HEK293 (cell line): ENCODE measurements at regions not wholly inside any gene's neighbourhood (a gene's known extent, or its start where the extent isn't known, plus 50 kb on each side); places are given as distances from the start of the nearest gene placed in this dataset.

ENCODE experiments used
- CTCF ChIA-PET: fragments of 350-600 bp; formaldehyde crosslinking; extraction: SDS; loops from one replicate; lab custom pipeline; 2021; ENCODE audit warnings: antibody characterized with exemption; lab: Yijun Ruan, JAX
- POLR2A ChIA-PET: fragments of 300-600 bp; formaldehyde crosslinking; extraction: SDS; loops from one replicate; lab custom pipeline; 2020; ENCODE audit warnings: antibody characterized with exemption, inconsistent platforms; lab: Yijun Ruan, JAX
- H3K27ac ChIP-seq: fragments of 200-500 bp; sonication (Bioruptor generic); 2 replicates; pipeline ENCODE4 v1.5.1; 2014; ENCODE audit warnings: low read depth, low read length, control low read depth, inconsistent platforms; ENCODE audit errors: extremely low read depth
- H3K36me3 ChIP-seq, 2 experiments: fragments of 200-500 bp in 1 of 2; sonication (Bioruptor generic) in 1 of 2; 1 replicate in 1 of 2; 2 replicates in 1 of 2; pipeline ENCODE4 v1.5.1; 2014 to 2017; ENCODE audit warnings: inconsistent platforms in 2 of 2, low read length in 2 of 2; ENCODE audit not compliant: control insufficient read depth in 2 of 2, insufficient read depth in 1 of 2
- H3K4me1 ChIP-seq: fragments of 200-500 bp; sonication (Bioruptor generic); 2 replicates; pipeline ENCODE4 v1.5.1; 2014; ENCODE audit warnings: mild to moderate bottlenecking, low read length, inconsistent platforms; ENCODE audit not compliant: control insufficient read depth, insufficient read depth
- H3K4me3 ChIP-seq: 2 replicates; pipeline ENCODE4 v1.5.1; 2011; ENCODE audit warnings: low read depth, mild to moderate bottlenecking, control low read depth, low read length, moderate library complexity
- H3K9me3 ChIP-seq: fragments of 200-500 bp; sonication (Bioruptor generic); 2 replicates; pipeline ENCODE4 v1.5.1; 2014; ENCODE audit warnings: low read depth, low read length, inconsistent platforms; ENCODE audit not compliant: control insufficient read depth, insufficient read depth
- KLF1 ChIP-seq: fragments of 450-650 bp; formaldehyde crosslinking; IDR thresholded peaks from 2 replicates; pipeline ENCODE4 v1.5.1; 2016; ENCODE audit warnings: missing biosample characterization, missing genetic modification characterization
- KLF10 ChIP-seq: fragments of 450-650 bp; IDR thresholded peaks from 2 replicates; pipeline ENCODE4 v1.5.1; 2018; ENCODE audit warnings: missing biosample characterization, mild to moderate bottlenecking, missing genetic modification characterization
- SETDB1 ChIP-seq: IDR thresholded peaks from one replicate; pipeline ENCODE4 v1.6.1; 2017; ENCODE audit warnings: mild to moderate bottlenecking, low read length, moderate library complexity, mixed read lengths; ENCODE audit not compliant: insufficient read length
- YY2 ChIP-seq: fragments of 450-650 bp; formaldehyde crosslinking; IDR thresholded peaks from 2 replicates; pipeline ENCODE4 v1.5.1; 2016; ENCODE audit warnings: missing biosample characterization, missing genetic modification characterization
- ZBTB49 ChIP-seq: fragments of 450-650 bp; formaldehyde crosslinking; IDR thresholded peaks from 2 replicates; pipeline ENCODE4 v1.5.1; 2016; ENCODE audit warnings: missing biosample characterization, missing genetic modification characterization, low read depth
- ZNF184 ChIP-seq: fragments of 450-650 bp; IDR thresholded peaks from 2 replicates; pipeline ENCODE4 v1.5.1; 2018; ENCODE audit warnings: missing biosample characterization, mild to moderate bottlenecking, missing genetic modification characterization
- ZNF398 ChIP-seq: fragments of 450-650 bp; formaldehyde crosslinking; IDR thresholded peaks from 2 replicates; pipeline ENCODE4 v1.5.1; 2017; ENCODE audit warnings: missing biosample characterization, missing genetic modification characterization
- ZNF416 ChIP-seq: fragments of 450-650 bp; formaldehyde crosslinking; IDR thresholded peaks from 2 replicates; pipeline ENCODE4 v1.5.1; 2016; ENCODE audit warnings: missing biosample characterization, missing genetic modification characterization
- ZNF426 ChIP-seq: fragments of 450-650 bp; formaldehyde crosslinking; IDR thresholded peaks from 2 replicates; pipeline ENCODE4 v1.5.1; 2017; ENCODE audit warnings: missing biosample characterization, missing genetic modification characterization, mild to moderate bottlenecking, inconsistent platforms, moderate library complexity
- ZNF518A ChIP-seq: fragments of 450-650 bp; formaldehyde crosslinking; conservative IDR thresholded peaks from 2 replicates; pipeline ENCODE4 v1.5.1; 2016; ENCODE audit warnings: low read depth, missing biosample characterization, missing genetic modification characterization
- ZNF529 ChIP-seq: fragments of 450-650 bp; formaldehyde crosslinking; IDR thresholded peaks from 2 replicates; pipeline ENCODE4 v1.5.1; 2017; ENCODE audit warnings: missing genetic modification characterization, missing biosample characterization; ENCODE audit not compliant: insufficient replicate concordance
- ZNF558 ChIP-seq: fragments of 450-650 bp; formaldehyde crosslinking; IDR thresholded peaks from 2 replicates; pipeline ENCODE4 v1.5.1; 2016; ENCODE audit warnings: missing biosample characterization, missing genetic modification characterization
- ZNF571 ChIP-seq: fragments of 450-650 bp; formaldehyde crosslinking; IDR thresholded peaks from 2 replicates; pipeline ENCODE4 v1.5.0; 2017; ENCODE audit warnings: missing biosample characterization, missing genetic modification characterization
- ZNF623 ChIP-seq: fragments of 450-650 bp; formaldehyde crosslinking; IDR thresholded peaks from 2 replicates; pipeline ENCODE4 v1.5.1; 2016; ENCODE audit warnings: missing biosample characterization, missing genetic modification characterization
- ZNF660 ChIP-seq: fragments of 450-650 bp; IDR thresholded peaks from 2 replicates; pipeline ENCODE4 v1.5.1; 2018; ENCODE audit warnings: missing biosample characterization, mild to moderate bottlenecking, missing genetic modification characterization
- ZNF791 ChIP-seq: fragments of 450-650 bp; formaldehyde crosslinking; IDR thresholded peaks from 2 replicates; pipeline ENCODE4 v1.5.1; 2016; ENCODE audit warnings: missing biosample characterization, missing genetic modification characterization
- TF ChIP-seq, protein P1 (sequence below): fragments of 450-650 bp; formaldehyde crosslinking; IDR thresholded peaks from 2 replicates; pipeline ENCODE4 v1.5.1; 2016; ENCODE audit warnings: missing biosample characterization, missing genetic modification characterization
- TF ChIP-seq, protein P2 (sequence below): fragments of 450-650 bp; formaldehyde crosslinking; IDR thresholded peaks from 2 replicates; pipeline ENCODE4 v1.5.1; 2016; ENCODE audit warnings: missing biosample characterization, missing genetic modification characterization

- TF ChIP-seq, protein P1, sequence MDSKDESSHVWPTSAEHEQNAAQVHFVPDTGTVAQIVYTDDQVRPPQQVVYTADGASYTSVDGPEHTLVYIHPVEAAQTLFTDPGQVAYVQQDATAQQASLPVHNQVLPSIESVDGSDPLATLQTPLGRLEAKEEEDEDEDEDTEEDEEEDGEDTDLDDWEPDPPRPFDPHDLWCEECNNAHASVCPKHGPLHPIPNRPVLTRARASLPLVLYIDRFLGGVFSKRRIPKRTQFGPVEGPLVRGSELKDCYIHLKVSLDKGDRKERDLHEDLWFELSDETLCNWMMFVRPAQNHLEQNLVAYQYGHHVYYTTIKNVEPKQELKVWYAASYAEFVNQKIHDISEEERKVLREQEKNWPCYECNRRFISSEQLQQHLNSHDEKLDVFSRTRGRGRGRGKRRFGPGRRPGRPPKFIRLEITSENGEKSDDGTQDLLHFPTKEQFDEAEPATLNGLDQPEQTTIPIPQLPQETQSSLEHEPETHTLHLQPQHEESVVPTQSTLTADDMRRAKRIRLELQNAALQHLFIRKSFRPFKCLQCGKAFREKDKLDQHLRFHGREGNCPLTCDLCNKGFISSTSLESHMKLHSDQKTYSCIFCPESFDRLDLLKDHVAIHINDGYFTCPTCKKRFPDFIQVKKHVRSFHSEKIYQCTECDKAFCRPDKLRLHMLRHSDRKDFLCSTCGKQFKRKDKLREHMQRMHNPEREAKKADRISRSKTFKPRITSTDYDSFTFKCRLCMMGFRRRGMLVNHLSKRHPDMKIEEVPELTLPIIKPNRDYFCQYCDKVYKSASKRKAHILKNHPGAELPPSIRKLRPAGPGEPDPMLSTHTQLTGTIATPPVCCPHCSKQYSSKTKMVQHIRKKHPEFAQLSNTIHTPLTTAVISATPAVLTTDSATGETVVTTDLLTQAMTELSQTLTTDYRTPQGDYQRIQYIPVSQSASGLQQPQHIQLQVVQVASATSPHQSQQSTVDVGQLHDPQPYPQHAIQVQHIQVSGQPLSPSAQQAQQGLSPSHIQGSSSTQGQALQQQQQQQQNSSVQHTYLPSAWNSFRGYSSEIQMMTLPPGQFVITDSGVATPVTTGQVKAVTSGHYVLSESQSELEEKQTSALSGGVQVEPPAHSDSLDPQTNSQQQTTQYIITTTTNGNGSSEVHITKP = no peak
- TF ChIP-seq ZNF426 (tag by site-specific recombination) (no peak), ZNF416 (tag by site-specific recombination) (no peak), YY2 (tag by site-specific recombination) (no peak), ZNF660 (tag by site-specific recombination) (no peak)
These were observed 62.7 kb upstream of the DAPP1 start (continued) for GRCh38 chr4:99753931-99754330.

DNA sequence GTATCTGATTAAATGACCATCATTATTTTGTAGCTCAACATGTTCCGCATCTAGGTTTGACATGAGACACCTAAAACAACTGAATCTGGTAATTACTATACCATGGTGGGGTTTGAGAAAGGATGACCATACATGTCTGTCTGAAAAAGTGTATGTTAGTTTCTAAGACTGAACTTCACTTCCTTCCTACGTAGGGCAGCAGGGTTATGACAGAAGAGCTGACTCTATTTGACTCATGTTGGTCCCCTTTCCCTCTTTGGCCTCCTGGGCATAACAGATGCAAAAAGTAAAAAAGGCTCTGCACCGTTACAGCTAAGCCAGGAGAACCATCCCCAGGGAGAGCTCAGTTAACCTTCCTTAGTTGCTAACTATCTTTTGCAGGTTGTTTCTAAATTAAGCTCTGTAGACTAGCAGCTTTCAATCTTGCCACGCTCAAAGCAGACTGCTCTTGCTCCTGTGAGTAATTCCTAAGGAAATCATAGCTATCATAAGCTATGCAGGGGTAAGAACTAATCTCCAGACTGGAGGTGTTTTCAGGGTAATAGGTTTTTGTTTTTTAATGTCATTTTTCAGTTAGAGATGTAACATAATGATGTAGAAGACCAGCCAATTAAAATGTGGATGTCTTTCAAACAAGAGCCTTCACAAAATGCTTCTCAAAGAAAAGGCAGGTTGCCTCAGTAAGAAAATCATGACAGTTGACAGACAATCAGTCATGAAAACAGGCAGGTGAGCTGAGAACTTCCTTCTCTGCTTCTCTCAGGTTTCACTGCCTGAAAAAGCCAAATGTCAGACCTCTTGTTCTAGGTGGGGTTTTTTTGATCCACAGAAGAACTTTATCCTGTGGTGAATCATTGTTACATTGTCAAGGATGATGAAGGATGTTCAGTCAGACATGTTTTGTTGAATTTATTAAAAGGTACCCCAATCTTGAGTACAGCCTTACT lies 66.9 kb upstream of the DAPP1 start:
- CTCF ChIA-PET = no interaction called here
- Histone ChIP-seq H3K4me1 (no peaks in the 10 kb centered on the region), H3K27ac (no peak overlapping the region), H3K4me3 (no peak overlapping the region), H3K36me3 (no peaks in the 10 kb centered on the region), H3K9me3 (no peaks in the 10 kb centered on the region)
- POLR2A ChIA-PET = no interaction called here
- TF ChIP-seq ZNF623 = no peak
- TF ChIP-seq ZNF558 (tag by site-specific recombination) = no peak
- no peak for TF ChIP-seq ZNF571 (tag by site-specific recombination)
- TF ChIP-seq ZNF184 = no peak
- TF ChIP-seq ZBTB49 = no peak
- TF ChIP-seq ZNF791 (tag by site-specific recombination) = no peak
- TF ChIP-seq SETDB1 = no peak
- TF ChIP-seq KLF10 (tag by site-specific recombination) = no peak
- TF ChIP-seq, protein P2, sequence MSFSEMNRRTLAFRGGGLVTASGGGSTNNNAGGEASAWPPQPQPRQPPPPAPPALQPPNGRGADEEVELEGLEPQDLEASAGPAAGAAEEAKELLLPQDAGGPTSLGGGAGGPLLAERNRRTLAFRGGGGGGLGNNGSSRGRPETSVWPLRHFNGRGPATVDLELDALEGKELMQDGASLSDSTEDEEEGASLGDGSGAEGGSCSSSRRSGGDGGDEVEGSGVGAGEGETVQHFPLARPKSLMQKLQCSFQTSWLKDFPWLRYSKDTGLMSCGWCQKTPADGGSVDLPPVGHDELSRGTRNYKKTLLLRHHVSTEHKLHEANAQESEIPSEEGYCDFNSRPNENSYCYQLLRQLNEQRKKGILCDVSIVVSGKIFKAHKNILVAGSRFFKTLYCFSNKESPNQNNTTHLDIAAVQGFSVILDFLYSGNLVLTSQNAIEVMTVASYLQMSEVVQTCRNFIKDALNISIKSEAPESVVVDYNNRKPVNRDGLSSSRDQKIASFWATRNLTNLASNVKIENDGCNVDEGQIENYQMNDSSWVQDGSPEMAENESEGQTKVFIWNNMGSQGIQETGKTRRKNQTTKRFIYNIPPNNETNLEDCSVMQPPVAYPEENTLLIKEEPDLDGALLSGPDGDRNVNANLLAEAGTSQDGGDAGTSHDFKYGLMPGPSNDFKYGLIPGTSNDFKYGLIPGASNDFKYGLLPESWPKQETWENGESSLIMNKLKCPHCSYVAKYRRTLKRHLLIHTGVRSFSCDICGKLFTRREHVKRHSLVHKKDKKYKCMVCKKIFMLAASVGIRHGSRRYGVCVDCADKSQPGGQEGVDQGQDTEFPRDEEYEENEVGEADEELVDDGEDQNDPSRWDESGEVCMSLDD (tag by site-specific recombination) = no peak
- TF ChIP-seq ZNF529 (tag by site-specific recombination) = no peak
- TF ChIP-seq ZNF518A (tag by site-specific recombination) = no peak
- no peak for TF ChIP-seq ZNF398 (tag by site-specific recombination)
- TF ChIP-seq KLF1 (tag by site-specific recombination) = no peak
